ENCODE measurements at regions not wholly inside any gene's neighbourhood (a gene's known extent, or its start where the extent isn't known, plus 50 kb on each side); places are given as distances from the start of the nearest gene placed in this dataset.

DNA sequence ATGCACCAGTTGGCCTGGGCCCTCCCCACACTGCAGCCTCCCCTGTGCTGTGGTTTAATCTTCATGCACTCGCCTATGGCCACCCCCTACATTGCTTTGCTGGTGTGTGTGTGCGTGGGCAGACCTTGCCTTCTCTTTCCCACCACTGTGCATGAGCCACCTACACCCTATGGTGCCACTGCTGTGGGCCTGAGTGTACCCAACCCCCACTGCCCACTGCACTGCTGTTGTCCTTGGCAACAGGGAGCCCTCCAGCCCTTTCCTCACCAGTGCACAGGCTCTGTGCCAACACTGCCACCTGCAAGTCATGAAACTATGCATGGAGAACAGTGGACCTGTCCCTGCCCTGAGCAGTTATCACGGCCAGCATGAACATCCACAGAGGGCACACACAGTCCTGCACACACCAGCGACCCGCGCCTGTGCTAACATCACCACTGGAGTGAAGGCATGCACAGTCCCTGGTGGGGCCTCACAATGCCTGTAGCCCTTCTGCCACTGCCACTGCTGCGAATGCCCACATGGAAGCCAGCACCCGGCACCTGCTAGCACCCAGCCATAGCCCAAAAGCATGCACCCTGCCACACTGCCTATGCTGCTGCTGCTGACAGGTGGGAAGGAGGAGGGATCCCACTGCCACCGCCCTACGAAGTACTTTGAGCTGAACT, 237.8 kb upstream of the ARSJ start:
- H3K4me1 ChIP-seq (ENCODE audit: insufficient read depth, insufficient read length) = no peaks in the 10 kb centered on the region
- TF ChIP-seq ZNF274 (IDR thresholded peaks at IDR 0.05; ENCODE audit: low read depth, low read length) (no peak), YY1 (IDR thresholded peaks at IDR 0.05; ENCODE audit: insufficient read depth, insufficient read length) (no peak), SUZ12 (IDR thresholded peaks at IDR 0.05; ENCODE audit: extremely low read depth, insufficient read depth, insufficient read length) (no peak)
- DNase-seq (ENCODE audit: low read depth, low spot score) = no peak

DNA sequence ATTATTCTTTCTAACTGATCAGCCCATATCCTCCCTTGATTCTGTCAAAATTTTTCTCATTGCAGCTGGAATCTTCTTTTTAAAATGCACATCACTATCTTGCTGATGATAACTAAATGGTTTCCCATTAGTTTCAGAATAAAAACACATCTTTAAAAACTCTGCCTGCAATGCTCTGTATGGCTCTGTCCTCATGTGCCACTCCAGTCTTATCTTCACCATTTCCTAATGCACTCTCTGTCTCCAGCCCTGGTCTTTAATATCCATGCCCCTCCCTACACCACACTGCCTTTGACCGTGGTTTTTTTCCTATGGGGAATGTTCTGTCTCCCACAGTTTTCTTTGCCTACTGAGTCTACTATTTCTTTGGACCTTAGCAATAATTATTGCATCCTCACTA, 244.1 kb upstream of the ARSJ start:
- Histone ChIP-seq H3K9ac (ENCODE audit: insufficient read length, low read depth) (no peak overlapping the region), H3K36me3 (ENCODE audit: insufficient read depth, insufficient read length, low read length) (no peaks in the 10 kb centered on the region), H3K4me1 (ENCODE audit: insufficient read depth, insufficient read length) (no peaks in the 10 kb centered on the region), H3K9me3 (ENCODE audit: insufficient read depth, low read length) (no peaks in the 10 kb centered on the region), H3K4me3 (ENCODE audit: insufficient read length, low read depth) (no peak overlapping the region), H3K27me3 (ENCODE audit: insufficient read depth, insufficient read length) (no peaks in the 10 kb centered on the region)
- DNase-seq (ENCODE audit: low read depth, low spot score) = no peak
- TF ChIP-seq YY1 (IDR thresholded peaks at IDR 0.05; ENCODE audit: insufficient read depth, insufficient read length) (no peak), SUZ12 (IDR thresholded peaks at IDR 0.05; ENCODE audit: extremely low read depth, insufficient read depth, insufficient read length) (no peak), ZNF274 (IDR thresholded peaks at IDR 0.05; ENCODE audit: low read depth, low read length) (no peak)

More for the DNA sequence above, 237.8 kb upstream of the ARSJ start:
- Histone ChIP-seq H3K36me3 (ENCODE audit: insufficient read depth, insufficient read length, low read length) (no peaks in the 10 kb centered on the region), H3K27me3 (ENCODE audit: insufficient read depth, insufficient read length) (no peaks in the 10 kb centered on the region), H3K9ac (ENCODE audit: insufficient read length, low read depth) (no peak overlapping the region), H3K9me3 (ENCODE audit: insufficient read depth, low read length) (no peaks in the 10 kb centered on the region), H3K4me3 (ENCODE audit: insufficient read length, low read depth) (no peak overlapping the region)

DNA sequence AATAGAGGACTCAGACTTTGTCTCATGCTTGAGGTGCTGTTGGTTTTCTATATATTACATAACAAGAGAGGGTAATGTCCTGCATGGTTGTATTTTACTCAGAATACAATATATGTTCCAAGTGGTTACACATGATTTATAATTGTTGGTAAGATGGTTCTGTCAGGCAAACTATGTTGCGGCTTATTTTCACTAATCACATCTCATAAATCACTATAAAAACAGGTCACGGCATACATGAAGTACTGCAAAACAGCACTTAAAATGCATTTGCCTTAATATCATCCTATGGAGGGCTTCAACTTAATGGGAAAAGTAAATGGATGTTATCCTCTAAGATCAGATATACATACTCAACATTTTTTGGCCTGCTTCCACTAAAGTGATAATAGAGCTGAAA, 246.0 kb upstream of the ARSJ start:
- Histone ChIP-seq H3K9me3 (ENCODE audit: insufficient read depth, low read length) (no peaks in the 10 kb centered on the region), H3K36me3 (ENCODE audit: insufficient read depth, insufficient read length, low read length) (no peaks in the 10 kb centered on the region), H3K9ac (ENCODE audit: insufficient read length, low read depth) (no peak overlapping the region), H3K4me3 (ENCODE audit: insufficient read length, low read depth) (no peak overlapping the region), H3K27me3 (ENCODE audit: insufficient read depth, insufficient read length) (no peaks in the 10 kb centered on the region), H3K4me1 (ENCODE audit: insufficient read depth, insufficient read length) (no peaks in the 10 kb centered on the region)
- DNase-seq (ENCODE audit: low read depth, low spot score) = no peak
- TF ChIP-seq SUZ12 (IDR thresholded peaks at IDR 0.05; ENCODE audit: extremely low read depth, insufficient read depth, insufficient read length) (no peak), YY1 (IDR thresholded peaks at IDR 0.05; ENCODE audit: insufficient read depth, insufficient read length) (no peak), ZNF274 (IDR thresholded peaks at IDR 0.05; ENCODE audit: low read depth, low read length) (no peak)

DNA sequence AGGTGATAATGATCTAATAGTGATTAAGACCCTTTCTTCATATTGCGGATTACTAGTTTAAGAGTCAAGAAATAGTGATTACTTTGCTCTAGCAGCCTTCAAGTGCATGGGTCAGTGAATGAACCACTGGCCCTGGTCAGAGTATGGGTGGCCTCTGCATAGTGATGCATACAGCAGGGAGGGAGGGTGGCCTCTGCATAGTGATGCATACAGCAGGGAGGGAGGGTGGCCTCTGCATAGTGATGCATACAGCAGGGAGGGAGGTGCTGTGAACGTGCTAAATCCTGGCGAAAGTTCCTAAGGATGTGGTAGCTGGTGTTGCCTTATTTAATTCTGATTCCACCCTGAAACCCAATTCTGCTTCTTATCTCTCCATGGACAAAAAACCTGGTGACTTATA, 246.7 kb upstream of the ARSJ start:
- H3K9ac ChIP-seq (ENCODE audit: insufficient read length, low read depth) = no peak overlapping the region
- DNase-seq (ENCODE audit: low read depth, low spot score) = no peak
- no peaks in the 10 kb centered on the region for H3K9me3 ChIP-seq (ENCODE audit: insufficient read depth, low read length)
- no peaks in the 10 kb centered on the region for H3K27me3 ChIP-seq (ENCODE audit: insufficient read depth, insufficient read length)
- H3K36me3 ChIP-seq (ENCODE audit: insufficient read depth, insufficient read length, low read length) = no peaks in the 10 kb centered on the region
- no peaks in the 10 kb centered on the region for H3K4me1 ChIP-seq (ENCODE audit: insufficient read depth, insufficient read length)
- no peak overlapping the region for H3K4me3 ChIP-seq (ENCODE audit: insufficient read length, low read depth)
- no peak for TF ChIP-seq SUZ12 (IDR thresholded peaks at IDR 0.05; ENCODE audit: extremely low read depth, insufficient read depth, insufficient read length)
- no peak for TF ChIP-seq ZNF274 (IDR thresholded peaks at IDR 0.05; ENCODE audit: low read depth, low read length)
- no peak for TF ChIP-seq YY1 (IDR thresholded peaks at IDR 0.05; ENCODE audit: insufficient read depth, insufficient read length)

DNA sequence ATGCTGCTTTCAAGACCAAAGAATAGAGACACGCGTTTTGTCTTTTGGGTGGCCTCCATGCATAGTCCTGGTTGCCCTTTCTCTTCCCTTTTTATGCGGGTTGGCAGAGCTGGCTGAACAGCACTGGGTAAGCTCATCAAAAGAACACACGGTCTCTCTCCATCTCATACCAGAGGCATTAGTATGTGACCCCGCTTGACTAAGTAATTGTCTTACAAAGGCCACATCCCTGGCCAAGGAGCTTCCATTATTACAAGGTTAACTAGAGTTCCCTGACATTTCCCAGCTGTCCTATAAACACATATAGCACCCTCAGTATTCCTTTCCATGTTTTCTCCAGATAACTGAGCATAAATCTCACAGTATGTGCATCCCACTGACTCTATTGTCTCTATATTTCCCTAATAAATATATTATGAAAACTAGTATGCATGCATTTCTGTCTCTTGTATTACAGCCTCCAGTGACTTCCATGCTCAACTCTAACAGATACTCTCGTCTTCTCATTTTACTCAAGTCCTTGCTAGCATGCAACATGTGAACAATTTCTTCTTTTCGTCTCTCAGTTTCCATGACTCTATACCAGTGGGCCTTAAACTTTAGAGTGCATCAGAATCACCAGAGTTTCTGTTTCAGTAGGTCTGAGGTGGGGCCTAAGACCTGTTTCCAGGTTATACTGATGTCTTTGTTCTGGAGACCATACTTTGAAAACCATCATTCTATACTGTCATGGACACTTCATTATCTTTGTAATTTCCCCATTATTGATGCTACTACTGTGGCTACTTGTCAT, 247.7 kb upstream of the ARSJ start:
- Histone ChIP-seq H3K9me3 (ENCODE audit: insufficient read depth, low read length) (no peaks in the 10 kb centered on the region), H3K36me3 (ENCODE audit: insufficient read depth, insufficient read length, low read length) (no peaks in the 10 kb centered on the region), H3K4me3 (ENCODE audit: insufficient read length, low read depth) (no peak overlapping the region), H3K4me1 (ENCODE audit: insufficient read depth, insufficient read length) (no peaks in the 10 kb centered on the region), H3K27me3 (ENCODE audit: insufficient read depth, insufficient read length) (no peaks in the 10 kb centered on the region), H3K9ac (ENCODE audit: insufficient read length, low read depth) (no peak overlapping the region)
- TF ChIP-seq YY1 (IDR thresholded peaks at IDR 0.05; ENCODE audit: insufficient read depth, insufficient read length) (no peak), ZNF274 (IDR thresholded peaks at IDR 0.05; ENCODE audit: low read depth, low read length) (no peak), SUZ12 (IDR thresholded peaks at IDR 0.05; ENCODE audit: extremely low read depth, insufficient read depth, insufficient read length) (no peak)
- DNase-seq (ENCODE audit: low read depth, low spot score) = no peak

DNA sequence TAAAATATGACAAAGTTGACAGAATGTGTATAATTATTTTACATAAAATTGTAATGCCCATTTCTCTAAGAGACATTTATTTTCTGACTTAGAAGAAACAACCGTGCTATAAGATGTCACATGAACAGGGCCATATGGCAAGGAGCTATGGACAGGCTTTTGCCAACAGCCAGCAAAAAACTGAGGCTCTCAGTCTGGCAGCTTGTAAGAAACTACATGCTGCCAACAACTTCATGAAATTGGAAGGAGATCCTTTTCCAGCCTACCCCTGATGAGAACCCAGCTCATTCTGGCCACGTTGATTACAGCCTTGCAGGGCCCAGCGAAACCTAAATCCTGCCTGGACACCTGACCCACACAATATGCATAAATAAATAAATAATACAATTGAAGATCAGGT, 250.3 kb upstream of the ARSJ start:
- Histone ChIP-seq H3K9ac (ENCODE audit: insufficient read length, low read depth) (no peak overlapping the region), H3K27me3 (ENCODE audit: insufficient read depth, insufficient read length) (no peaks in the 10 kb centered on the region), H3K9me3 (ENCODE audit: insufficient read depth, low read length) (no peaks in the 10 kb centered on the region), H3K4me3 (ENCODE audit: insufficient read length, low read depth) (no peak overlapping the region), H3K4me1 (ENCODE audit: insufficient read depth, insufficient read length) (no peaks in the 10 kb centered on the region), H3K36me3 (ENCODE audit: insufficient read depth, insufficient read length, low read length) (no peaks in the 10 kb centered on the region)
- no peak for DNase-seq (ENCODE audit: low read depth, low spot score)
- no peak for TF ChIP-seq YY1 (IDR thresholded peaks at IDR 0.05; ENCODE audit: insufficient read depth, insufficient read length)
- TF ChIP-seq ZNF274 (IDR thresholded peaks at IDR 0.05; ENCODE audit: low read depth, low read length) = no peak
- no peak for TF ChIP-seq SUZ12 (IDR thresholded peaks at IDR 0.05; ENCODE audit: extremely low read depth, insufficient read depth, insufficient read length)

DNA sequence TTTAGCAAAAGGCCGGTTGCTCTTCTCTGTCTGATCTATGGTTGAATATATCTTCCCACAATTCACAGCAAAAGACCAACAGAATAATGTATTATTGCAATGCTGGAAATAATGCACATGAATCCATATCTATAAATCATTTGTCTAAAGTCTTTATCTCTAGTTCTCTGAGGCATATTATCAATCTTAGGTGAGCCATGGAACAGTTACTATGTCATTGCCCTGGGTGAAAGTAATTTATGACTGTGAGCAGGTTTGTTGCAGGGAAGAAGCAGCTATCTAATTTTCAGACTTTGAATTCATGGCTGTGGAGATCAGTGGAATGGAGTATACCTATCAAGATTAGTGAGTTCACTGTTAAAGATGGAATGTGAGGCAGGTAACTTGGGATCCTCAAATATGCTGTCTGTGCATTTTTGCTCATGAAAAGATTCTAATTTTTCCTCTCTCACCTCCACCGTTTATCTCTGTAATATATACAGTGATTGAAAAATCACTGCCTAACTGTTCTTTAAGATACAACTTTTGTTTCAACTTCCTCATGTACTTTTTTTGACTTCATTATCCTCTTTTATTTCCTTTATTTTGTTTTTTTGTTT, 256.8 kb upstream of the ARSJ start:
- no peak for TF ChIP-seq SUZ12 (IDR thresholded peaks at IDR 0.05; ENCODE audit: extremely low read depth, insufficient read depth, insufficient read length)
- TF ChIP-seq YY1 (IDR thresholded peaks at IDR 0.05; ENCODE audit: insufficient read depth, insufficient read length) = no peak
- TF ChIP-seq ZNF274 (IDR thresholded peaks at IDR 0.05; ENCODE audit: low read depth, low read length) = no peak
- Histone ChIP-seq H3K27me3 (ENCODE audit: insufficient read depth, insufficient read length) (no peaks in the 10 kb centered on the region), H3K4me1 (ENCODE audit: insufficient read depth, insufficient read length) (no peaks in the 10 kb centered on the region), H3K4me3 (ENCODE audit: insufficient read length, low read depth) (no peak overlapping the region), H3K9me3 (ENCODE audit: insufficient read depth, low read length) (no peaks in the 10 kb centered on the region), H3K36me3 (ENCODE audit: insufficient read depth, insufficient read length, low read length) (no peaks in the 10 kb centered on the region), H3K9ac (ENCODE audit: insufficient read length, low read depth) (no peak overlapping the region)
- DNase-seq (ENCODE audit: low read depth, low spot score) = no peak
